ENCODE measurements at regions not wholly inside any gene's neighbourhood (a gene's known extent, or its start where the extent isn't known, plus 50 kb on each side); places are given as distances from the start of the nearest gene placed in this dataset.

- H3K4me1 ChIP-seq (ENCODE audit: control insufficient read depth in 1 of 2, extremely low read depth in 1 of 2, insufficient read depth in 2 of 2, low read length in 2 of 2) = peaks cover 0 to 2% of the 10 kb centered on the region in 2 experiments
- no peaks in the 10 kb centered on the region for H3K36me3 ChIP-seq (ENCODE audit: control insufficient read depth in 2 of 2, extremely low read depth in 1 of 2, insufficient read depth in 1 of 2, low read length in 1 of 2)
- no peaks in the 10 kb centered on the region for H3K36me3 Mint-ChIP-seq
- ChIA-PET POLR2A (no interaction called here), CTCF (no interaction called here)
- ATAC-seq (replicated peaks in 1 of 4) = no peak
- no peak overlapping the region for H3K4me3 ChIP-seq (ENCODE audit: control insufficient read depth in 1 of 2, extremely low read depth in 1 of 2, low read length in 1 of 2)
- no peak overlapping the region for H3K4me3 Mint-ChIP-seq
- DNase-seq = no peak
- H3K9me3 Mint-ChIP-seq = no peaks in the 10 kb centered on the region
- H3K4me1 Mint-ChIP-seq = peaks cover 6 to 8% (median 8%) of the 10 kb centered on the region in 3 donors
- no peaks in the 10 kb centered on the region for H3K9me3 ChIP-seq
- H3K27me3 ChIP-seq (replicated peaks in 1 of 2; ENCODE audit: control insufficient read depth in 2 of 2, extremely low read depth in 1 of 2, insufficient read depth in 2 of 2, low read length in 1 of 2) = peaks cover 0 to 7% of the 10 kb centered on the region in 2 experiments
- no peak overlapping the region for H3K27ac Mint-ChIP-seq
- peaks cover 0 to 10% of the 10 kb centered on the region in 2 donors for H3K27me3 Mint-ChIP-seq
- H3K27ac ChIP-seq (ENCODE audit: low read length) = no peak overlapping the region
These were observed 410.1 kb downstream of the HNRNPD start for GRCh38 chr4:81963763-81964020.

DNA sequence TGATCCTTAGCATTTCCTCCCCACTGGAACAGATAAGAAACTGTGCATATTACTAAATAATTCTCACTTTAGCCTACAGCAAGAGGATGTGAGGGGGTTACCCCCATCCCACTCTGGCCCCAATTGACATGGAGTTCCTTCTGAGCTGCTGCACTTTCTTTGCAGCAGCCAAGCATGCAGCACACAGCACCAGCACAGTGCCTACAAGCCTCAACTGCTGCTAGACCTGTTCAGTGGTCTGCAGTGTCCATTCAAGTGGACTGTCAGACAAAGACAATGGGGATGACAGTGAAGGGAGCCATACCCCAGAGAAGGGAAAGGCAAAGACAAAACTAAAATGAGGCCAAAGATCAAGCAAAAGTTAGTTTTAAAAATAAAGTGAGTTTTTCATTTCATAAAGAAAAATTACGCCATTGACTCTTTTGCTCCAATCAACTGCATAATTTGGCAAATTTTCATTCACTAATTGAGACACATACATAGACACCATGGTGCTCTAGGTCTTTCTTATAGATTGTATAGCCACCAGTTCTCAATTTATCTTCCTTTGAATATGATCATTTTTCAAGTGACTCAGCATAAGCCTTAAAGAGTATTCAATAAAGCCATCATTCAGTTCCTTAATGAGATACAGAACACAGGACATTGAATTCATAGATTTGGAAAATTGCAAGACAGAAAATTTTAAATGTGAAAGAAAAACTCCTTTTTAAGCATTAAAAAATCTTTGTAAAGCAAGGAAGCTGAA, 410.6 kb downstream of the HNRNPD start:
- no peaks in the 10 kb centered on the region for H3K36me3 ChIP-seq (ENCODE audit: control insufficient read depth in 2 of 2, extremely low read depth in 1 of 2, insufficient read depth in 1 of 2, low read length in 1 of 2)
- peaks cover 0 to 11% of the 10 kb centered on the region in 2 donors for H3K27me3 Mint-ChIP-seq
- CTCF ChIA-PET = no interaction called here
- H3K36me3 Mint-ChIP-seq = no peaks in the 10 kb centered on the region
- H3K9me3 Mint-ChIP-seq = no peaks in the 10 kb centered on the region
- H3K4me1 ChIP-seq (ENCODE audit: control insufficient read depth in 1 of 2, extremely low read depth in 1 of 2, insufficient read depth in 2 of 2, low read length in 2 of 2) = peaks cover 0 to 2% of the 10 kb centered on the region in 2 experiments
- H3K9me3 ChIP-seq = no peaks in the 10 kb centered on the region
- ATAC-seq (replicated peaks in 1 of 4) (no peak), DNase-seq (no peak)
- peaks cover 6 to 8% (median 8%) of the 10 kb centered on the region in 3 donors for H3K4me1 Mint-ChIP-seq
- H3K27ac ChIP-seq (ENCODE audit: low read length) = no peak overlapping the region
- H3K27me3 ChIP-seq (replicated peaks in 1 of 2; ENCODE audit: control insufficient read depth in 2 of 2, extremely low read depth in 1 of 2, insufficient read depth in 2 of 2, low read length in 1 of 2) = peaks cover 0 to 7% of the 10 kb centered on the region in 2 experiments
- no peak overlapping the region for H3K4me3 ChIP-seq (ENCODE audit: control insufficient read depth in 1 of 2, extremely low read depth in 1 of 2, low read length in 1 of 2)
- no CpG with 5 or more reads among the region's 1 CpG for WGBS (ENCODE audit: insufficient coverage)
- H3K27ac Mint-ChIP-seq = peak overlapping the region in 1 of 2 donors; percentile 1
- POLR2A ChIA-PET = no interaction called here
- H3K4me3 Mint-ChIP-seq = no peak overlapping the region

GRCh38 chr4:81960961-81961360, 412.8 kb downstream of the HNRNPD start:
- H3K36me3 Mint-ChIP-seq = no peaks in the 10 kb centered on the region
- Histone ChIP-seq H3K27ac (ENCODE audit: low read length) (no peak overlapping the region), H3K4me1 (ENCODE audit: control insufficient read depth in 1 of 2, extremely low read depth in 1 of 2, insufficient read depth in 2 of 2, low read length in 2 of 2) (no peaks in the 10 kb centered on the region), H3K36me3 (ENCODE audit: control insufficient read depth in 2 of 2, extremely low read depth in 1 of 2, insufficient read depth in 1 of 2, low read length in 1 of 2) (no peaks in the 10 kb centered on the region), H3K9me3 (no peaks in the 10 kb centered on the region), H3K4me3 (ENCODE audit: control insufficient read depth in 1 of 2, extremely low read depth in 1 of 2, low read length in 1 of 2) (no peak overlapping the region), H3K27me3 (replicated peaks in 1 of 2; ENCODE audit: control insufficient read depth in 2 of 2, extremely low read depth in 1 of 2, insufficient read depth in 2 of 2, low read length in 1 of 2) (peaks cover 0 to 11% of the 10 kb centered on the region in 2 experiments)
- no peak overlapping the region for H3K27ac Mint-ChIP-seq
- CTCF ChIA-PET = no interaction called here
- ATAC-seq (replicated peaks in 1 of 4) = no peak
- POLR2A ChIA-PET = interaction anchor here in 1 of 2 donors (0.6 kb wide), 1 partner anchor 254 kb away, joined by 3 read pairs; no protein-coding TSS in a partner anchor
- no peak for DNase-seq
- WGBS (ENCODE audit: insufficient coverage) = no CpG with 5 or more reads among the region's 4 CpGs
- peaks cover 4 to 7% (median 7%) of the 10 kb centered on the region in 3 donors for H3K4me1 Mint-ChIP-seq
- H3K9me3 Mint-ChIP-seq = no peaks in the 10 kb centered on the region
- H3K4me3 Mint-ChIP-seq = no peak overlapping the region
- peaks cover 0 to 4% of the 10 kb centered on the region in 2 donors for H3K27me3 Mint-ChIP-seq

- no peaks in the 10 kb centered on the region for H3K36me3 ChIP-seq (ENCODE audit: control insufficient read depth in 2 of 2, extremely low read depth in 1 of 2, insufficient read depth in 1 of 2, low read length in 1 of 2)
- WGBS (ENCODE audit: insufficient coverage) = no CpG with 5 or more reads among the region's 3 CpGs
These were observed 419.5 kb downstream of the HNRNPD start for GRCh38 chr4:81954271-81954670.

GRCh38 chr4:81951891-81952455, 421.8 kb downstream of the HNRNPD start:
- H3K36me3 Mint-ChIP-seq = no peaks in the 10 kb centered on the region
- Histone ChIP-seq H3K4me3 (ENCODE audit: control insufficient read depth in 1 of 2, extremely low read depth in 1 of 2, low read length in 1 of 2) (no peak overlapping the region), H3K27ac (ENCODE audit: low read length) (no peak overlapping the region), H3K9me3 (no peaks in the 10 kb centered on the region), H3K4me1 (ENCODE audit: control insufficient read depth in 1 of 2, extremely low read depth in 1 of 2, insufficient read depth in 2 of 2, low read length in 2 of 2) (no peaks in the 10 kb centered on the region), H3K36me3 (ENCODE audit: control insufficient read depth in 2 of 2, extremely low read depth in 1 of 2, insufficient read depth in 1 of 2, low read length in 1 of 2) (no peaks in the 10 kb centered on the region), H3K27me3 (replicated peaks in 1 of 2; ENCODE audit: control insufficient read depth in 2 of 2, extremely low read depth in 1 of 2, insufficient read depth in 2 of 2, low read length in 1 of 2) (peaks cover 0 to 2% of the 10 kb centered on the region in 2 experiments)
- DNase-seq (no peak), ATAC-seq (replicated peaks in 1 of 4) (no peak)
- no peak overlapping the region for H3K4me3 Mint-ChIP-seq
- no CpG with 5 or more reads among the region's 3 CpGs for WGBS (ENCODE audit: insufficient coverage)
- POLR2A ChIA-PET = no interaction called here
- no peaks in the 10 kb centered on the region for H3K4me1 Mint-ChIP-seq
- CTCF ChIA-PET = no interaction called here
- no peaks in the 10 kb centered on the region for H3K9me3 Mint-ChIP-seq
- peaks cover 10 to 15% of the 10 kb centered on the region in 2 donors for H3K27me3 Mint-ChIP-seq
- H3K27ac Mint-ChIP-seq = no peak overlapping the region

More at GRCh38 chr4:81954271-81954670, 419.5 kb downstream of the HNRNPD start:
- no peak overlapping the region for H3K4me3 ChIP-seq (ENCODE audit: control insufficient read depth in 1 of 2, extremely low read depth in 1 of 2, low read length in 1 of 2)
- H3K4me1 ChIP-seq (ENCODE audit: control insufficient read depth in 1 of 2, extremely low read depth in 1 of 2, insufficient read depth in 2 of 2, low read length in 2 of 2) = no peaks in the 10 kb centered on the region
- H3K9me3 Mint-ChIP-seq = no peaks in the 10 kb centered on the region
- H3K4me3 Mint-ChIP-seq = no peak overlapping the region
- no peaks in the 10 kb centered on the region for H3K4me1 Mint-ChIP-seq
- CTCF ChIA-PET = interaction anchor here in 1 of 2 donors (0.6 kb wide), 1 partner anchor 1070 kb away, joined by 4 read pairs; no protein-coding TSS in a partner anchor
- peaks cover 0 to 4% of the 10 kb centered on the region in 2 experiments for H3K27me3 ChIP-seq (replicated peaks in 1 of 2; ENCODE audit: control insufficient read depth in 2 of 2, extremely low read depth in 1 of 2, insufficient read depth in 2 of 2, low read length in 1 of 2)
- H3K27ac Mint-ChIP-seq = no peak overlapping the region
- peaks cover 4 to 6% of the 10 kb centered on the region in 2 donors for H3K27me3 Mint-ChIP-seq
- POLR2A ChIA-PET = no interaction called here
- H3K36me3 Mint-ChIP-seq = no peaks in the 10 kb centered on the region
- no peaks in the 10 kb centered on the region for H3K9me3 ChIP-seq
- ATAC-seq (replicated peaks in 1 of 4) (no peak), DNase-seq (no peak)
- no peak overlapping the region for H3K27ac ChIP-seq (ENCODE audit: low read length)

DNA sequence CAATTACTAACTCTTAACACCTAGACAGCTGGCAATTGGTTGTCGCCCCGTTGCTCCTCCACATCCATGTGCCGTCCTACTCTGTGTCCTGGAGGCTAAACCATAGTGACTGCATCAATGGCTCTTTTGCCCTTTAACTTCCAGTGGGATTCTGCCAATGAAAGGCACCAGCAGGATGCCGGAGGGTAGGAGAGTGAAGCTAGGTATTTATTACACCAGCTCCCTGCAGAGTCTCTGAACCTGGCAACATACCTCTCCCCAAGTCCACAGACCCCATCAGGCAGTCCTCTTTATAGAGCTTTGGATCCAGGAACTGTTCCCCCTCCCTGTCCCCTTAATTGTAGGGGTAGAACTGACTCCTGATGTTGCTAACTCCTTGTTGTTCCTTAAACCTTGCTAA, 426.8 kb downstream of the HNRNPD start:
- H3K27ac Mint-ChIP-seq = no peak overlapping the region
- 80% methylated on average over 2 of the region's 4 CpGs for WGBS (ENCODE audit: insufficient coverage)
- H3K4me1 Mint-ChIP-seq = no peaks in the 10 kb centered on the region
- no peaks in the 10 kb centered on the region for H3K36me3 Mint-ChIP-seq
- Histone ChIP-seq H3K9me3 (no peaks in the 10 kb centered on the region), H3K4me1 (ENCODE audit: control insufficient read depth in 1 of 2, extremely low read depth in 1 of 2, insufficient read depth in 2 of 2, low read length in 2 of 2) (no peaks in the 10 kb centered on the region), H3K36me3 (ENCODE audit: control insufficient read depth in 2 of 2, extremely low read depth in 1 of 2, insufficient read depth in 1 of 2, low read length in 1 of 2) (no peaks in the 10 kb centered on the region), H3K27ac (ENCODE audit: low read length) (no peak overlapping the region), H3K27me3 (replicated peaks in 1 of 2; ENCODE audit: control insufficient read depth in 2 of 2, extremely low read depth in 1 of 2, insufficient read depth in 2 of 2, low read length in 1 of 2) (no peaks in the 10 kb centered on the region), H3K4me3 (ENCODE audit: control insufficient read depth in 1 of 2, extremely low read depth in 1 of 2, low read length in 1 of 2) (no peak overlapping the region)
- ATAC-seq (replicated peaks in 1 of 4) (no peak), DNase-seq (no peak)
- POLR2A ChIA-PET = no interaction called here
- CTCF ChIA-PET = no interaction called here
- no peak overlapping the region for H3K4me3 Mint-ChIP-seq
- peaks cover 11 to 26% of the 10 kb centered on the region in 2 donors for H3K27me3 Mint-ChIP-seq
- H3K9me3 Mint-ChIP-seq = no peaks in the 10 kb centered on the region

Data from T-cell (primary cell).